Smooth muscle cell (in vitro differentiated cells): ENCODE measurements at regions not wholly inside any gene's neighbourhood (a gene's known extent, or its start where the extent isn't known, plus 50 kb on each side); places are given as distances from the start of the nearest gene placed in this dataset.

Source experiments
- DNase-seq: peaks from one replicate; lab custom pipeline; 2025; ENCODE audit not compliant: unreplicated experiment; lab: John Stamatoyannopoulos, UW
- H2AFZ ChIP-seq: fragments of 200-600 bp; sonication (generic); 2 replicates; pipeline ENCODE4 v1.6.0; 2016; ENCODE audit warnings: antibody characterized with exemption, low read depth, mild to moderate bottlenecking
- H3F3A ChIP-seq: fragments of 200-600 bp; sonication (generic); 2 replicates; pipeline ENCODE4 v1.6.0; 2017; ENCODE audit warnings: antibody characterized with exemption, low read depth
- H3K27ac ChIP-seq: fragments of 200-600 bp; sonication (generic); 2 replicates; pipeline ENCODE4 v1.5.1; 2016; ENCODE audit warnings: low read depth, mild to moderate bottlenecking
- H3K27me3 ChIP-seq: fragments of 200-600 bp; sonication (generic); 2 replicates; pipeline ENCODE4 v1.6.1; 2016; ENCODE audit warnings: low read depth, mild to moderate bottlenecking
- H3K36me3 ChIP-seq: fragments of 200-600 bp; sonication (generic); 2 replicates; pipeline ENCODE4 v1.5.1; 2016; ENCODE audit warnings: low read depth
- H3K4me1 ChIP-seq: fragments of 200-600 bp; sonication (generic); 2 replicates; pipeline ENCODE4 v1.5.1; 2016; ENCODE audit warnings: low read depth
- H3K4me2 ChIP-seq: fragments of 200-600 bp; sonication (generic); 2 replicates; pipeline ENCODE4 v1.6.0; 2016; ENCODE audit warnings: mild to moderate bottlenecking
- H3K4me3 ChIP-seq: fragments of 200-600 bp; sonication (generic); 2 replicates; pipeline ENCODE4 v1.5.1; 2016; ENCODE audit warnings: mild to moderate bottlenecking
- H3K79me2 ChIP-seq: fragments of 200-600 bp; sonication (generic); 2 replicates; pipeline ENCODE4 v1.6.0; 2016; ENCODE audit warnings: low read depth, mild to moderate bottlenecking
- H3K9ac ChIP-seq: fragments of 200-600 bp; sonication (generic); 2 replicates; pipeline ENCODE4 v1.6.0; 2016; ENCODE audit warnings: low read depth
- H3K9me3 ChIP-seq: fragments of 200-600 bp; sonication (generic); replicated peaks from 2 replicates; pipeline ENCODE4 v1.5.1; 2016; ENCODE audit warnings: low read depth
- H4K20me1 ChIP-seq: fragments of 200-600 bp; sonication (generic); 2 replicates; pipeline ENCODE4 v1.6.0; 2016; ENCODE audit warnings: low read depth
- CTCF ChIP-seq: fragments of 200-600 bp; sonication (generic); IDR thresholded peaks from 2 replicates; pipeline ENCODE4 v1.5.1; 2017; ENCODE audit warnings: borderline replicate concordance, mild to moderate bottlenecking, antibody characterized with exemption; ENCODE audit not compliant: insufficient read depth, poor library complexity, severe bottlenecking
- WGBS: methylation state at CpG from one replicate; pipeline ENCODE4 v1.1.7; 2016; ENCODE audit warnings: low lambda C conversion rate; 5-methylcytosine and 5-hydroxymethylcytosine counted together

GRCh38 chr9:120175031-120175430 is 404.9 kb downstream of the CDK5RAP2 start:
- Histone ChIP-seq H2AFZ (no peak overlapping the region), H3K4me2 (no peak overlapping the region), H3K27ac (no peak overlapping the region), H3K4me3 (no peak overlapping the region), H3K9me3 (no peaks in the 10 kb centered on the region), H4K20me1 (no peaks in the 10 kb centered on the region), H3F3A (no peaks in the 10 kb centered on the region), H3K27me3 (peaks cover 8% of the 10 kb centered on the region), H3K36me3 (no peaks in the 10 kb centered on the region), H3K79me2 (no peaks in the 10 kb centered on the region), H3K4me1 (no peaks in the 10 kb centered on the region), H3K9ac (no peak overlapping the region)
- TF ChIP-seq CTCF: no peak
- no peak for DNase-seq
- 100% methylated on average over 2 of the region's 2 CpGs for WGBS

- Histone ChIP-seq H3K27ac (no peak overlapping the region), H3F3A (no peaks in the 10 kb centered on the region), H3K27me3 (no peaks in the 10 kb centered on the region), H3K36me3 (no peaks in the 10 kb centered on the region), H3K9ac (no peak overlapping the region), H3K4me3 (no peak overlapping the region), H2AFZ (no peak overlapping the region), H3K79me2 (no peaks in the 10 kb centered on the region), H3K4me1 (no peaks in the 10 kb centered on the region), H4K20me1 (no peaks in the 10 kb centered on the region), H3K9me3 (no peaks in the 10 kb centered on the region), H3K4me2 (no peak overlapping the region)
- 82% methylated on average over 7 of the region's 7 CpGs for WGBS
- no peak for DNase-seq
- no peak for TF ChIP-seq CTCF
Observed at GRCh38 chr9:120161776-120162175, 418.2 kb downstream of the CDK5RAP2 start.

GRCh38 chr9:120158221-120158620 is 421.7 kb downstream of the CDK5RAP2 start:
- Histone ChIP-seq H3K4me1 (no peaks in the 10 kb centered on the region), H3F3A (no peaks in the 10 kb centered on the region), H3K27me3 (no peaks in the 10 kb centered on the region), H2AFZ (no peak overlapping the region), H3K9ac (no peak overlapping the region), H3K4me3 (no peak overlapping the region), H3K9me3 (no peaks in the 10 kb centered on the region), H3K36me3 (no peaks in the 10 kb centered on the region), H3K27ac (no peak overlapping the region), H4K20me1 (no peaks in the 10 kb centered on the region), H3K4me2 (no peak overlapping the region), H3K79me2 (no peaks in the 10 kb centered on the region)
- TF ChIP-seq CTCF: no peak
- DNase-seq: no peak
- WGBS: 88% methylated on average over 1 of the region's 1 CpG

GRCh38 chr9:120156376-120156775 is 423.6 kb downstream of the CDK5RAP2 start:
- WGBS: 69% methylated on average over 8 of the region's 8 CpGs
- Histone ChIP-seq H3F3A (no peaks in the 10 kb centered on the region), H3K9me3 (no peaks in the 10 kb centered on the region), H3K36me3 (no peaks in the 10 kb centered on the region), H3K27me3 (no peaks in the 10 kb centered on the region), H4K20me1 (no peaks in the 10 kb centered on the region), H3K9ac (no peak overlapping the region), H2AFZ (no peak overlapping the region), H3K4me1 (peaks cover 14% of the 10 kb centered on the region), H3K27ac (no peak overlapping the region), H3K4me3 (no peak overlapping the region), H3K79me2 (no peaks in the 10 kb centered on the region), H3K4me2 (no peak overlapping the region)
- no peak for TF ChIP-seq CTCF
- DNase-seq: no peak
